ENCODE measurements at regions not wholly inside any gene's neighbourhood (a gene's known extent, or its start where the extent isn't known, plus 50 kb on each side); places are given as distances from the start of the nearest gene placed in this dataset.

DNA sequence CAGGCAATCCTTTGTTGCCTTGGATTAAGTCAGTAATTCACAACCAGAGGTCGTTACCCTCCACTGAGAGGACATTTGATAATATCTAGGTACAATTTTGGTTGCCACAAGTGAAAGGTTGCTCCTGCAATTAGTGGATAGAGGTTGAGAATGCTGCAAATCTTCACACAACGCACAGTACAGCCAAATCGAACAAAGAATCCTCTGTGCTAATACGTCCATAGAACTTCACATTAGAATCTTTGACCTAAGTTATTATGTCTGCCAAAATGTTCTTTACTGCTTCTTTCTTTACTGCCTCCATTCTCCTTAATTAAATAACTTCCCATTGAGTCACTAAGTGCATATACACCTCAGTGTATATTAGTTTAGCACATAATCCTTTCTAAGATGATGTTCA, 879.5 kb downstream of the TRIB2 start:
- POLR2A ChIA-PET = no interaction called here
- H3K4me3 Mint-ChIP-seq = no peak overlapping the region
- ATAC-seq (ENCODE audit: low read depth) = no peak
- no peak for DNase-seq
- H3K4me1 Mint-ChIP-seq = no peaks in the 10 kb centered on the region
- no peaks in the 10 kb centered on the region for H3K79me2 ChIP-seq (ENCODE audit: control insufficient read depth, insufficient read depth, low read length)
- H3K36me3 ChIP-seq (replicated peaks in 1 of 2; ENCODE audit: control extremely low read depth in 1 of 2, control insufficient read depth in 1 of 2, extremely low read depth in 1 of 2, insufficient read depth in 2 of 2, low read length in 1 of 2) = no peaks in the 10 kb centered on the region
- H2AFZ ChIP-seq (ENCODE audit: insufficient read depth, low read depth, low read length, poor library complexity, severe bottlenecking) = no peak overlapping the region
- no peak for TF ChIP-seq EZH2 (IDR thresholded peaks at IDR 0.05; ENCODE audit: borderline replicate concordance, insufficient read depth, low read depth, low read length, poor library complexity, severe bottlenecking)
- TF ChIP-seq, protein P1, sequence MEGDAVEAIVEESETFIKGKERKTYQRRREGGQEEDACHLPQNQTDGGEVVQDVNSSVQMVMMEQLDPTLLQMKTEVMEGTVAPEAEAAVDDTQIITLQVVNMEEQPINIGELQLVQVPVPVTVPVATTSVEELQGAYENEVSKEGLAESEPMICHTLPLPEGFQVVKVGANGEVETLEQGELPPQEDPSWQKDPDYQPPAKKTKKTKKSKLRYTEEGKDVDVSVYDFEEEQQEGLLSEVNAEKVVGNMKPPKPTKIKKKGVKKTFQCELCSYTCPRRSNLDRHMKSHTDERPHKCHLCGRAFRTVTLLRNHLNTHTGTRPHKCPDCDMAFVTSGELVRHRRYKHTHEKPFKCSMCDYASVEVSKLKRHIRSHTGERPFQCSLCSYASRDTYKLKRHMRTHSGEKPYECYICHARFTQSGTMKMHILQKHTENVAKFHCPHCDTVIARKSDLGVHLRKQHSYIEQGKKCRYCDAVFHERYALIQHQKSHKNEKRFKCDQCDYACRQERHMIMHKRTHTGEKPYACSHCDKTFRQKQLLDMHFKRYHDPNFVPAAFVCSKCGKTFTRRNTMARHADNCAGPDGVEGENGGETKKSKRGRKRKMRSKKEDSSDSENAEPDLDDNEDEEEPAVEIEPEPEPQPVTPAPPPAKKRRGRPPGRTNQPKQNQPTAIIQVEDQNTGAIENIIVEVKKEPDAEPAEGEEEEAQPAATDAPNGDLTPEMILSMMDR (IDR thresholded peaks at IDR 0.05) = no peak
- peaks cover 9% of the 10 kb centered on the region for H3K9me3 Mint-ChIP-seq (ENCODE audit: insufficient read depth)
- intact Hi-C loops (cut with micrococcal nuclease) = no loop called here
- H3K27ac ChIP-seq (ENCODE audit: low read length in 2 of 2) = no peak overlapping the region
- H3K4me2 ChIP-seq (replicated peaks; ENCODE audit: low read depth, low read length, poor library complexity, severe bottlenecking) = no peak overlapping the region
- H3K27ac Mint-ChIP-seq = no peak overlapping the region
- CTCF ChIA-PET = no interaction called here
- WGBS (ENCODE audit: insufficient coverage) = no CpG with 5 or more reads among the region's 4 CpGs
- H3K4me3 ChIP-seq (ENCODE audit: control extremely low read depth in 1 of 5, extremely low read depth in 1 of 5, insufficient read depth in 1 of 5, low read depth in 2 of 5, low read length in 4 of 5) = no peak overlapping the region
- H3K4me1 ChIP-seq (ENCODE audit: control insufficient read depth in 2 of 2, insufficient read depth in 2 of 2, low read length in 2 of 2) = no peaks in the 10 kb centered on the region
- H4K20me1 ChIP-seq (ENCODE audit: control insufficient read depth, insufficient read depth, low read length, poor library complexity, severe bottlenecking) = no peaks in the 10 kb centered on the region
- no peak overlapping the region for H3K9ac ChIP-seq (ENCODE audit: low read length)
- H3K27me3 ChIP-seq (replicated peaks in 1 of 4; ENCODE audit: control extremely low read depth in 1 of 4, control insufficient read depth in 3 of 4, insufficient read depth in 4 of 4, low read length in 3 of 4) = no peaks in the 10 kb centered on the region
- H3K27me3 Mint-ChIP-seq = no peaks in the 10 kb centered on the region
- H3K9me3 ChIP-seq (ENCODE audit: control extremely low read depth in 1 of 3, control insufficient read depth in 2 of 3, insufficient read depth in 1 of 3, low read length in 2 of 3) = peaks cover 0 to 5% (median 0%) of the 10 kb centered on the region in 3 donors

DNA sequence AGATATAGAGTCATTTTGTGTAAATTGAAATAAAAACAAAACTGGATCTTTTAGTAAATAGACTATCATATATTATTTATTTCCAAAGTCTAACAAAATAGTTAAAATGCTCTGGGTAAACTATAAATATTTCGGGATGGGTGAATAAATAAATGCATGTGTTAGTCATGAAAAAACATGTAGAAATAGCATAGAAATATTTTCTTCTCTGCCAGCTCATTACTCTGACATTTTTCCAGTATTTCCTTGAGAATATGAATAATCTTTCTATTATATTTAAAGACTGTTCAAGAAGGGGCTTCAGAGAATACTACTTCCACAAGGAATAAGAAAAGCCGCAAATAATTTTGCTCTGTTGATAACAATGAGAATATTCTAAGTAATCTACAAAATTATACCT, 880.4 kb downstream of the TRIB2 start:
- Histone ChIP-seq H2AFZ (ENCODE audit: insufficient read depth, low read depth, low read length, poor library complexity, severe bottlenecking) (no peak overlapping the region), H3K27ac (ENCODE audit: low read length in 2 of 2) (no peak overlapping the region), H3K79me2 (ENCODE audit: control insufficient read depth, insufficient read depth, low read length) (no peaks in the 10 kb centered on the region), H4K20me1 (ENCODE audit: control insufficient read depth, insufficient read depth, low read length, poor library complexity, severe bottlenecking) (no peaks in the 10 kb centered on the region), H3K27me3 (replicated peaks in 1 of 4; ENCODE audit: control extremely low read depth in 1 of 4, control insufficient read depth in 3 of 4, insufficient read depth in 4 of 4, low read length in 3 of 4) (no peaks in the 10 kb centered on the region), H3K9me3 (ENCODE audit: control extremely low read depth in 1 of 3, control insufficient read depth in 2 of 3, insufficient read depth in 1 of 3, low read length in 2 of 3) (peaks cover 0 to 5% (median 0%) of the 10 kb centered on the region in 3 donors), H3K9ac (ENCODE audit: low read length) (no peak overlapping the region), H3K4me2 (replicated peaks; ENCODE audit: low read depth, low read length, poor library complexity, severe bottlenecking) (no peak overlapping the region), H3K4me3 (ENCODE audit: control extremely low read depth in 1 of 5, extremely low read depth in 1 of 5, insufficient read depth in 1 of 5, low read depth in 2 of 5, low read length in 4 of 5) (no peak overlapping the region), H3K4me1 (ENCODE audit: control insufficient read depth in 2 of 2, insufficient read depth in 2 of 2, low read length in 2 of 2) (no peaks in the 10 kb centered on the region), H3K36me3 (replicated peaks in 1 of 2; ENCODE audit: control extremely low read depth in 1 of 2, control insufficient read depth in 1 of 2, extremely low read depth in 1 of 2, insufficient read depth in 2 of 2, low read length in 1 of 2) (no peaks in the 10 kb centered on the region)
- intact Hi-C loops (cut with micrococcal nuclease) = no loop called here
- DNase-seq = no peak
- CTCF ChIA-PET = no interaction called here
- POLR2A ChIA-PET = no interaction called here
- Mint-ChIP-seq H3K27me3 (no peaks in the 10 kb centered on the region), H3K4me1 (no peaks in the 10 kb centered on the region), H3K9me3 (ENCODE audit: insufficient read depth) (peaks cover 9% of the 10 kb centered on the region), H3K4me3 (no peak overlapping the region), H3K27ac (no peak overlapping the region)
- TF ChIP-seq, protein P1 (IDR thresholded peaks at IDR 0.05) = no peak
- TF ChIP-seq EZH2 (IDR thresholded peaks at IDR 0.05; ENCODE audit: borderline replicate concordance, insufficient read depth, low read depth, low read length, poor library complexity, severe bottlenecking) = no peak
- no peak for ATAC-seq (ENCODE audit: low read depth)
- WGBS (ENCODE audit: insufficient coverage) = no CpG with 5 or more reads among the region's 2 CpGs

All from B cell (primary cell).